Activated naive CD8-positive, alpha-beta T cell treated with anti-CD3 and anti-CD28 coated beads for 36 hours (primary cell): ENCODE measurements at regions not wholly inside any gene's neighbourhood (a gene's known extent, or its start where the extent isn't known, plus 50 kb on each side); places are given as distances from the start of the nearest gene placed in this dataset.
"Not testable (repeated sequence)": the region's sequence is repeated elsewhere in the genome, so short reads cannot be mapped to it uniquely, and the experiment has no call there.

ENCODE experiments used
- DNase-seq: peaks from one replicate; pipeline ENCODE4 v3.0.0; 2021
- H3K27ac Mint-ChIP-seq: one replicate; pipeline ENCODE4 v1.8.0; 2022; ENCODE audit warnings: mild to moderate bottlenecking, moderate library complexity, mixed read lengths
- H3K27me3 Mint-ChIP-seq: one replicate; pipeline ENCODE4 v1.8.0; 2022; ENCODE audit warnings: mild to moderate bottlenecking, mixed read lengths
- H3K36me3 Mint-ChIP-seq: one replicate; pipeline ENCODE4 v1.8.0; 2021; ENCODE audit warnings: mild to moderate bottlenecking, mixed read lengths
- H3K4me1 Mint-ChIP-seq: one replicate; pipeline ENCODE4 v1.8.0; 2021; ENCODE audit warnings: mixed read lengths
- H3K4me3 Mint-ChIP-seq: one replicate; pipeline ENCODE4 v1.8.0; 2022; ENCODE audit warnings: mild to moderate bottlenecking, moderate library complexity, mixed read lengths
- H3K9me3 Mint-ChIP-seq: one replicate; pipeline ENCODE4 v1.8.0; 2022; ENCODE audit warnings: mixed read lengths

- H3K27me3 Mint-ChIP-seq: no peaks in the 10 kb centered on the region
- DNase-seq: no peak
- no peak overlapping the region for H3K27ac Mint-ChIP-seq
- H3K9me3 Mint-ChIP-seq: peaks cover 11% of the 10 kb centered on the region
- H3K4me3 Mint-ChIP-seq: no peak overlapping the region
- no peaks in the 10 kb centered on the region for H3K4me1 Mint-ChIP-seq
- no peaks in the 10 kb centered on the region for H3K36me3 Mint-ChIP-seq
These were observed 251.6 kb downstream of the KLF5 start for GRCh38 chr13:73310366-73310765.

GRCh38 chr13:73307481-73307880 lies 248.7 kb downstream of the KLF5 start:
- no peaks in the 10 kb centered on the region for H3K9me3 Mint-ChIP-seq

GRCh38 chr13:73306688-73307087 lies 247.9 kb downstream of the KLF5 start:
- Mint-ChIP-seq H3K4me1 (no peaks in the 10 kb centered on the region), H3K9me3 (no peaks in the 10 kb centered on the region), H3K27ac (no peak overlapping the region), H3K4me3 (no peak overlapping the region), H3K36me3 (no peaks in the 10 kb centered on the region), H3K27me3 (no peaks in the 10 kb centered on the region)
- no peak for DNase-seq

More at GRCh38 chr13:73307481-73307880, 248.7 kb downstream of the KLF5 start:
- DNase-seq: no peak
- no peaks in the 10 kb centered on the region for H3K36me3 Mint-ChIP-seq
- no peaks in the 10 kb centered on the region for H3K4me1 Mint-ChIP-seq
- H3K4me3 Mint-ChIP-seq: no peak overlapping the region
- H3K27ac Mint-ChIP-seq: no peak overlapping the region
- H3K27me3 Mint-ChIP-seq: no peaks in the 10 kb centered on the region

GRCh38 chr13:73304442-73304841 lies 245.6 kb downstream of the KLF5 start:
- DNase-seq: no peak
- Mint-ChIP-seq H3K36me3 (no peaks in the 10 kb centered on the region), H3K4me3 (no peak overlapping the region), H3K27me3 (no peaks in the 10 kb centered on the region), H3K9me3 (no peaks in the 10 kb centered on the region), H3K27ac (no peak overlapping the region), H3K4me1 (no peaks in the 10 kb centered on the region)

- no peaks in the 10 kb centered on the region for H3K27me3 Mint-ChIP-seq
- H3K36me3 Mint-ChIP-seq: no peaks in the 10 kb centered on the region
- no peaks in the 10 kb centered on the region for H3K9me3 Mint-ChIP-seq
- no peak overlapping the region for H3K4me3 Mint-ChIP-seq
- no peak overlapping the region for H3K27ac Mint-ChIP-seq
- no peaks in the 10 kb centered on the region for H3K4me1 Mint-ChIP-seq
- no peak for DNase-seq
These were observed 245.0 kb downstream of the KLF5 start for GRCh38 chr13:73303851-73304250.

GRCh38 chr13:73301622-73302021 lies 242.8 kb downstream of the KLF5 start:
- H3K4me1 Mint-ChIP-seq, H3K36me3 Mint-ChIP-seq, DNase-seq, H3K27ac Mint-ChIP-seq, H3K4me3 Mint-ChIP-seq, H3K27me3 Mint-ChIP-seq, H3K9me3 Mint-ChIP-seq: not testable (repeated sequence)

- no peaks in the 10 kb centered on the region for H3K36me3 Mint-ChIP-seq
- DNase-seq: no peak
- no peak overlapping the region for H3K4me3 Mint-ChIP-seq
- H3K27ac Mint-ChIP-seq: no peak overlapping the region
- H3K9me3 Mint-ChIP-seq: no peaks in the 10 kb centered on the region
- H3K4me1 Mint-ChIP-seq: no peaks in the 10 kb centered on the region
- no peaks in the 10 kb centered on the region for H3K27me3 Mint-ChIP-seq
These were observed 242.1 kb downstream of the KLF5 start for GRCh38 chr13:73300718-73301425.

GRCh38 chr13:73299787-73300186 lies 241.0 kb downstream of the KLF5 start:
- H3K27ac Mint-ChIP-seq: no peak overlapping the region

GRCh38 chr13:73293913-73294523 lies 235.2 kb downstream of the KLF5 start:
- DNase-seq: no peak
- Mint-ChIP-seq H3K4me1 (no peaks in the 10 kb centered on the region), H3K4me3 (no peak overlapping the region), H3K9me3 (no peaks in the 10 kb centered on the region), H3K27me3 (no peaks in the 10 kb centered on the region), H3K36me3 (no peaks in the 10 kb centered on the region), H3K27ac (no peak overlapping the region)

More at GRCh38 chr13:73299787-73300186, 241.0 kb downstream of the KLF5 start:
- Mint-ChIP-seq H3K27me3 (no peaks in the 10 kb centered on the region), H3K4me3 (no peak overlapping the region), H3K36me3 (no peaks in the 10 kb centered on the region), H3K4me1 (no peaks in the 10 kb centered on the region), H3K9me3 (no peaks in the 10 kb centered on the region)
- no peak for DNase-seq

GRCh38 chr13:73292127-73292526 lies 233.3 kb downstream of the KLF5 start:
- Mint-ChIP-seq H3K9me3 (no peaks in the 10 kb centered on the region), H3K4me3 (no peak overlapping the region), H3K27ac (no peak overlapping the region), H3K4me1 (no peaks in the 10 kb centered on the region), H3K27me3 (no peaks in the 10 kb centered on the region), H3K36me3 (no peaks in the 10 kb centered on the region)
- no peak for DNase-seq

- no peaks in the 10 kb centered on the region for H3K4me1 Mint-ChIP-seq
- H3K9me3 Mint-ChIP-seq: no peaks in the 10 kb centered on the region
- no peak for DNase-seq
- H3K36me3 Mint-ChIP-seq: no peaks in the 10 kb centered on the region
- no peak overlapping the region for H3K4me3 Mint-ChIP-seq
- H3K27ac Mint-ChIP-seq: no peak overlapping the region
- H3K27me3 Mint-ChIP-seq: no peaks in the 10 kb centered on the region
These were observed 232.0 kb downstream of the KLF5 start for GRCh38 chr13:73290844-73291243.

- Mint-ChIP-seq H3K36me3 (no peaks in the 10 kb centered on the region), H3K27ac (no peak overlapping the region), H3K27me3 (no peaks in the 10 kb centered on the region), H3K4me3 (no peak overlapping the region), H3K9me3 (no peaks in the 10 kb centered on the region), H3K4me1 (no peaks in the 10 kb centered on the region)
- DNase-seq: no peak
These were observed 229.8 kb downstream of the KLF5 start for GRCh38 chr13:73288596-73288995.

- no peaks in the 10 kb centered on the region for H3K4me1 Mint-ChIP-seq
- H3K4me3 Mint-ChIP-seq: no peak overlapping the region
- no peaks in the 10 kb centered on the region for H3K9me3 Mint-ChIP-seq
- no peak for DNase-seq
- no peaks in the 10 kb centered on the region for H3K27me3 Mint-ChIP-seq
- no peak overlapping the region for H3K27ac Mint-ChIP-seq
- H3K36me3 Mint-ChIP-seq: no peaks in the 10 kb centered on the region
These were observed 229.0 kb downstream of the KLF5 start for GRCh38 chr13:73287831-73288230.

GRCh38 chr13:73286942-73287620 lies 228.3 kb downstream of the KLF5 start:
- Mint-ChIP-seq H3K27me3 (no peaks in the 10 kb centered on the region), H3K4me1 (no peaks in the 10 kb centered on the region), H3K9me3 (no peaks in the 10 kb centered on the region), H3K36me3 (no peaks in the 10 kb centered on the region), H3K4me3 (no peak overlapping the region), H3K27ac (no peak overlapping the region)
- DNase-seq: no peak

- no peak overlapping the region for H3K27ac Mint-ChIP-seq
These were observed 227.4 kb downstream of the KLF5 start for GRCh38 chr13:73286177-73286576.

More at GRCh38 chr13:73286177-73286576, 227.4 kb downstream of the KLF5 start:
- Mint-ChIP-seq H3K27me3 (no peaks in the 10 kb centered on the region), H3K36me3 (no peaks in the 10 kb centered on the region), H3K9me3 (no peaks in the 10 kb centered on the region), H3K4me3 (no peak overlapping the region), H3K4me1 (no peaks in the 10 kb centered on the region)
- DNase-seq: no peak
